GM18498 (cell line): ENCODE measurements at regions not wholly inside any gene's neighbourhood (a gene's known extent, or its start where the extent isn't known, plus 50 kb on each side); places are given as distances from the start of the nearest gene placed in this dataset.
"Not testable (repeated sequence)": the region's sequence is repeated elsewhere in the genome, so short reads cannot be mapped to it uniquely, and the experiment has no call there.

Source experiments
- ATAC-seq: cut with Tn5 transposase; IDR thresholded peaks from one replicate; pipeline ENCODE4 v1.9.1; 2021; ENCODE audit warnings: mild to moderate bottlenecking, moderate library complexity; ENCODE audit not compliant: unreplicated experiment

GRCh38 chr4:126930059-126930458 lies 702.7 kb upstream of the INTU start:
- ATAC-seq: not testable (repeated sequence)

GRCh38 chr4:126935801-126936200 lies 697.0 kb upstream of the INTU start:
- no peak for ATAC-seq

DNA sequence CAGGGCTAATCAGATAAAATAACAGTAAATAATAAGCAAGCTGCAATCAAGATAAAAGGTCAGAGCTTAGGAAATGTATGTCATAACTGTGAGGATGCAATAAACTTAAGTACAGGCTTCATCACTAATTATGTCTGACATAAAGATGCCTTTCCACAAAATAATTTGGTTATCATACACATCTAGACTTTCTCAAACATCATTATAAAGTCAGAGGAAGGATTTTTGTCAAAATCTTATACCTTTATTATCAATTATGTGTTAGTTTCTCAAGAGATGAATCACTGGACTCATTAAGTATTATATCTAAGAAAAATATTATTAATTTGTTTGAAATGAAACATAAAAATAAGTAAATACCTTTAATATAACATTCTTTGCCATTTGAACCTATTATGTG lies 695.4 kb upstream of the INTU start:
- no peak for ATAC-seq

GRCh38 chr4:126937846-126938422 lies 694.8 kb upstream of the INTU start:
- ATAC-seq: no peak

- ATAC-seq: no peak
These were observed 693.4 kb upstream of the INTU start for GRCh38 chr4:126939401-126939800.

DNA sequence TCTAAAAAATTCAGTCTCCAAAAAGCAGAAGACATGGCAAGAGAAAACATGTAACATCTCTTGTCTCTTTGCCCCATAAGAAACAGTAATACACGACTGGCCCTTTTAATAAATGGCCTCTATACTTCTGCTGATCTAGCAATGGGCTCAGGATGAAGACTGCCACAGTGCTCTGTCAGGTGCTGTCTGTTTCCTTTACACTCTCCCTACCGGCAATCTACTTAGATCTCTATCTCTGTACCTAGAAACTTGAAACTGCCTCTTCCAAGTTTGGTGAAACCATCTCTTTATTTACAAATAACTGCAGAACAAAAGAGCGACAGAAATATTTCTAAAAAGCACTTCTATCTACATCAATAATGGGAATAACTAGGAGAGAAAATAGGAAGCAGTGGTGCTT lies 685.2 kb upstream of the INTU start:
- ATAC-seq: no peak

DNA sequence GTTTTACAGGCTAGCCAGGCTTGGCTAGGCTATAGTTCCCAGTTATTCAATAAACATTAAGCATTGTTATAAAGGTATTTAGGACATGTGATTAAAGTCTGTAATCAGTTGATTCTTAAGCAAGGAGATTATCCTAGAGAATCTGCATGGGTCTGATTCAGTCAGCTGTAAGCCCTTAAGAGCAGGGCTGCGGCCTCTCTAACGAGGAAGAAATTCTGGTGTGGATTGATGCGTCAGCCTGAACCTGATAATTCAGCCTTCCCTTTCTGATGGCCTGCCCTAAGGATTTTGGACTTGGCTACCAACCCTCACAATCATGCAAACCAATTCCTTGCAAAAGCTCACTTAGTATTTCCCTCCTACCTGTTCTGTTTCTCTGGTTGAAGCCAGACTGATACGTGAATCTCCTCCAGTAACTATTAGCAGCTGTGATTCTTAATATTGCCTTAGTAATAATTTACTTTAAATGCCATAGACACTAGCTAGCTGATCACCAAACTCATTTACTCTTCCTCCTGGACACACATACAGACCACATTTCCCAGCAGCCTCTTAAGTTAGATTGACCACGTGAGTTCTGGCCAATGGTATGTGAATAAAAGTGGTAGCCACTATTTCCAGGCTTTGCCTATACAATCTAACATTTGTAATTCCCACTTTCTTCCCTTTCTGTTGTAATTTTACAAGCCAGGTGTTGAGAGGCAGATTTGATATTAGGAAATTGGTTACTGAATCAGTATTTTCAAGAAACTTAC lies 678.0 kb upstream of the INTU start:
- no peak for ATAC-seq

DNA sequence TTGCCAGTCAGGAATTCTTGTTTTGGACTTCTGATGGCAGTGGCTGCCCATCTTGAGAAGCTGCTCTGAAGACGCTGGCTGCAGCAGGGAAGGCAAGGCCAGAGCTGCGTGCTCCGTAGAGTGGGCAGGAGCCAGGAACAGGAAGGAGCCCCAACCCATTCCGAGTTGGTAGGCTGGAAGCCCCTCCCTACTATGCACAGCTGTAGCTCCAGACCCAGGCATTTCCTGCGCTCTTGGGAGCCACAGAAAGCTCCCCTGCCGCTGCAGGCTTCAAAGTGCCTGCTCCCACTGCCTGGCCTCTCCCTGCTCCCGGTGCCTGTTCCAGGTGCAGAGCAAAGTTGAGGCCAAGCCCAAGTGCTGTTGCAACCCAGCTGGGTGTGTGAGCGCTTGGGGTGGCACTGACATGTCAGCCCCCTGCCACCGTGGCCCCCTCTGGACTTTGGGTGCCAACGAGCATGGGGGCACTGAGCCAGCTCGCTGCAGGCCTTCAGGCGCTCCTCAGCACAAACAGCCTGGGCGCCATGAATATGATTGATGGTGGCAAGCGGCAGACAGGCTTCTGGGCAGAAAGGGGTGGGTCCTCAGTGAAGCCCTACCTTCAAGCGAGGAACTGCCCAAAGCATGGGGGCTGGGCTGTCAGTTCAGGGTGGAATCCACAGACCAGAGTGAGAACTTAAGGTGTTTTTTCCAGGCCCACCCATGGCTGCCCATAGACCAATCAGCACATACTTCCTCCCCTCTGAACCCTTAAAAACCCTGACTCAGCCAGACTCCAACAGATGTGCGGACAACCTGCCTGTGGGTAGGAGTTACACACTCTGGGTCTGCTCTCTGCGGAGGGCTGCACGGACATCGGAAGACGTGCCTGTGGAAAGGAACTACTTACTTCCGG lies 677.2 kb upstream of the INTU start:
- ATAC-seq: no peak

DNA sequence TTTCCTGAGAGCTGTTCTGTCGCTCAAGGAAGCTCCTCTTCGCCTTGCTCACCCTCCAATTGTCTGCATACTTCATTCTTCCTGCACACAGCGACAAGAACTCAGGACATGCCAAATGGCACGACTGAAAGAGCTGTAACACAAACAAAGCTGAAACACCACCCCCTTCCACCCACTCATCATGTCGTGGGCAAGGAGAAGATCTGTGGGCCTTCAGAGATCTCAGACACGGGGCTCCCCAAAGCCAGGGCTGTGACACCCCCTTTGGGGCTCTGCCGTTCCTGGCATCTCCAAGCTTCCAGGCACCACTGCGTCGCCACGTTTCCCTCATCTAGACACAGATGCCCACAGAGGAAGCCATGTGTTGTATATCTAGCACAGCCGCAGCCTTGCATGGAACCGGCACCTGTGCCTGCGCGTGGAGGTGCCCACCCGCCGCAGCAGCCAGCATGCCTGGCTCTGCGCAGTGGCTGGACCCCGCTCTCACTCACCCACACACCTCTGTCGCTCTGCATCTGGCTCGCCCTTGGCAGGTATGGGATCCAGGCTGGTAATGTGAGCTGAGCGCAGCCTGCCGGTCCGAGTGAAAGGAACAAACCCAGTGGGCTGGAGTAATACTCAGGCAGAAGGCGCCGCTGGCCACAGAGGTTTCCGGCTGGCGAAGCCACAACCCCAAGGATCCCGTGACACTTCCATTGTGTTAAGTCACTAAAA lies 676.4 kb upstream of the INTU start:
- ATAC-seq: no peak

- no peak for ATAC-seq
These were observed 675.2 kb upstream of the INTU start for GRCh38 chr4:126957556-126957955.

DNA sequence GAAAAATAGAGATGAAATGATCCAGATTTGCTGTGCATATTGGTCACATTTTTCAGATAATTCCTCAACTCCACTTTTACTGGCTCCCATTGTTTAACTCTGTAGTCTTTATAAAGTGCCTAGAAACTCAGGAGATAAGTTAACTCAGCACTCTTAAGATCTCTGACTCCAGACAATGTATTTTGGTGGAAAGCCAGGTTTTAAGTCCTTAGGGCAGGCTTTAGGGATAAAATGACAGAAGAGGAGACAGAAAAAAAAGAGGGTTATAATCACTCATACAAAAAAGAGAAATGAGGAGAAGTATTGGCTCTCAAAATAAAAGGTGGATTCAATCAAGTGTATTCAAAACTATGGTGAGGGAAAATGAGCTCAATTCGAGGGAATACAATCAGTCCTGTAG lies 674.8 kb upstream of the INTU start:
- no peak for ATAC-seq

GRCh38 chr4:126958482-126958881 lies 674.3 kb upstream of the INTU start:
- ATAC-seq: no peak

DNA sequence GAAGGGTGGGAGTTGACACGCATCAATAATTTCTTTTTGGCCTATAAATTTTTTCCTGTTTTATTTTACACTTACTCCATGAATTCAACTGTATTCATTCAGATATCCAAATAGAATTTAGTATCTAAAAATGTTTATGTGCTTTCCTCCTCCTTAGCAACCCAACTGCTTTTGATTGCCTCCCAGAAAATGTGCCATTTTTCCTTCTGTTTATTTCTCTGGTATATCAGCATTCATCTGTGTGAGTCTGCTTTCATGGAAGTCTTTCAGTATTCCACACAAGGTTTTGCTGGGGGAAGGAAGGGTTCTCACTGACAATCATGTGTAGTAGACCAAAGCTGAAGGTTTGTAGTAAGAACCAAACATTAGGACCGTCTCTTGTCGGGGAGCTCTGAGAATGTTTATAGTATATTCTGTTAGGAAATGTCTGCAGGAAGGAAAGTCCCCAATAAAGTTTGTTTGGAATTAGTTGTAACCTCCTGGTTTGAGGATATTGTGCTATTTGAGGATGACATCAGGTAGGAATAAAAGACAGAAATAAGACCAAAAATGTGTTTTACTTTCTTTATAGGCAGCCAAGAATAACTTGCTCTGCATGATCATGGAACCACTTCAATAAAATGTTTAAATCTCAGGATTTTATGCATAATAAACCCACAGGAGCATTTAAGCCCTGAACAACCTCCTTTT lies 673.6 kb upstream of the INTU start:
- no peak for ATAC-seq

DNA sequence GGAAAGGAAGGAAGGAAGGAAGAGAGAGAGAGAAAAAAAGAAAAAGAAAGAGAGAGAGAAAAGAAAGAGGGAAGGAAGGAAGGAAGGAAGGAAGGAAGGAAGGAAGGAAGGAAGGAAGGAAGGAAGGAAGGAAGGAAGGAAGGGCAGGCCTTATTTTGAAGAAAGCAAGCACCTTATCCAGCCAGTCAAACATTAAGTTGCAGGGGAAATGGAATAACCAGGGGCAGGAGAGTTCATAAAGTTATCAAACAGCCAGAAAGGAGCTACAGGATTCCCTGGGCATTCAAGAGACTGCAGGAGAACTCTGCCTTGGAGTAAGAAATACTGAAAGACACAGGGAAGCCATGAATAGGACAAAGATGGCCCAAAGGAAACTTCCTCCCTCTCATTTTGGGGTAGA lies 672.0 kb upstream of the INTU start:
- ATAC-seq: no peak

- no peak for ATAC-seq
These were observed 671.1 kb upstream of the INTU start for GRCh38 chr4:126961661-126962060.

DNA sequence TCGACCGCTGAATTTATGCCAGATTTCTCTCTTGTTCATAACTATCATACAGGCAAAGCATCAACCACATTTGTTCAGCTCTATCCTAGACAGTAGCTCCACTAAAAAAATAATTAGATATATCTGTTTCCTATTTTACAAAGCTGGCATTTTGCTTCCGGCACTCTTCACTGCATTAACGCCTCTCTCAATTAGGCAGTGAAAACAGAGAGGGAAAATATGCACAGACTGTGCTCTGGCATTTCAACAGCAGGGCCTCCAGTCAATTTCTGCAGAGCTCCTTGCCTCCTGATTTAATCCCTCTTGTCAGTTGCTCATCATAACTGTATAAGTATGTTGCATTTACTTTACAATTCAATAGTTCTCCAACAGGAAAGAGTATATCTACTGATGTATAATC lies 666.9 kb upstream of the INTU start:
- no peak for ATAC-seq

GRCh38 chr4:126969360-126970235 lies 663.2 kb upstream of the INTU start:
- no peak for ATAC-seq

DNA sequence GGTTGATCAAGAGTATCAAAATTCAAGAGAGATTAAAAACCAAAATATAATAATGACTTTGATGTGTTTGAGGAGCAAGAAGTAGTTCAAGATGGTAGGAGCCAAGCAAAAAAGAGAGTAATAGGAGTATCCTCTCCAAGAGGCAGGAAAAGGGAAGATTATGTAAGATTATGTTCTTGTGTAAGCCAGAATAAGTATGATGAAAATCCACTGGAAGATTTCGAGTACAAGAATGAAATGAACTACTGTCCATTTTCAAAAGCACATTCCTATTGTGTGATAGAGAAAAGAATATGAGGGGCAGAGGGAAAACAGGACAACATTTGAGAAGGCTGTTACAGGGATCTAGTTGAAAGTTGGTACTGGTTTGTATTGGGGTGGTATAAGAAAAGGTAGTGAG lies 659.6 kb upstream of the INTU start:
- ATAC-seq: no peak

- ATAC-seq: no peak
These were observed 655.7 kb upstream of the INTU start for GRCh38 chr4:126976850-126977632.
